K562 (cell line): ENCODE measurements at regions not wholly inside any gene's neighbourhood (a gene's known extent, or its start where the extent isn't known, plus 50 kb on each side); places are given as distances from the start of the nearest gene placed in this dataset.

Experiments used
- ATAC-seq: fragments of 200-7000 bp; cut with Tn5 transposase; 3 replicates; pipeline ENCODE4 v1.9.1; 2020; ENCODE audit warnings: moderate library complexity
- BruUV-seq: library from RNA; stranded (reverse); fragments of 400-500 nt; replicated peaks from 2 replicates; lab custom pipeline; 2021; lab: Mats Ljungman, UMichigan
- CTCF ChIA-PET: fragments of 300-600 bp; formaldehyde crosslinking; extraction: SDS; loops from one replicate; lab custom pipeline; 2021; ENCODE audit warnings: low intra/inter-chr PET ratio; lab: Yijun Ruan, JAX
- POLR2A ChIA-PET: fragments of 300-600, 350-650 bp; sonication (Branson Sonifier 250); formaldehyde crosslinking; extraction: SDS; loops from one replicate; lab custom pipeline; 2021; ENCODE audit warnings: antibody characterized with exemption, inconsistent platforms; lab: Yijun Ruan, JAX
- DNase-seq, 4 experiments: peaks; one replicate each; pipeline versions ENCODE4 v3.0.0 to v3.0.0-alpha.2; 2011 to 2018; ENCODE audit warnings: low spot score in 3 of 4, mixed read lengths in 3 of 4; ENCODE audit errors: extremely low read depth in 1 of 4
- FAIRE-seq: peaks from 2 replicates; lab custom pipeline; 2011; peaks lifted over from hg19 to GRCh38; lab: Jason Lieb, UNC
- H2AFZ ChIP-seq: 2 replicates; pipeline ENCODE4 v1.6.0; 2011; ENCODE audit warnings: low read depth, low read length, control low read depth, inconsistent platforms
- H3K27ac ChIP-seq: fragments of 200-600 bp; 3 replicates; pipeline ENCODE4 v1.8.0; 2011; ENCODE audit warnings: low read depth, mild to moderate bottlenecking, control low read depth, inconsistent platforms, low read length, moderate library complexity, mixed read lengths; ENCODE audit errors: extremely low read depth
- H3K27me3 ChIP-seq, 2 experiments: fragments of 300-600 bp in 1 of 2; 2 replicates in 1 of 2; 3 replicates in 1 of 2; pipeline versions ENCODE4 v1.6.0 to v1.8.0; 2011; ENCODE audit warnings: inconsistent platforms in 2 of 2, low read length in 2 of 2, mild to moderate bottlenecking in 1 of 2, mixed read lengths in 1 of 2, moderate library complexity in 1 of 2; ENCODE audit not compliant: control insufficient read depth in 2 of 2, insufficient read depth in 2 of 2
- H3K36me3 ChIP-seq: fragments of 300-600 bp; 3 replicates; pipeline ENCODE4 v1.8.0; 2011; ENCODE audit warnings: mild to moderate bottlenecking, low read length, inconsistent platforms; ENCODE audit not compliant: control insufficient read depth, insufficient read depth
- H3K4me1 ChIP-seq, 2 experiments: fragments of 200-600 bp in 1 of 2; replicated peaks in 1 of 2; 2 replicates in 1 of 2; 3 replicates in 1 of 2; pipeline versions ENCODE4 v1.5.1 to v1.8.0; 2011; ENCODE audit warnings: inconsistent platforms in 2 of 2, low read length in 2 of 2, mild to moderate bottlenecking in 1 of 2, mixed read lengths in 1 of 2, moderate library complexity in 1 of 2; ENCODE audit not compliant: control insufficient read depth in 2 of 2, insufficient read depth in 2 of 2
- H3K4me2 ChIP-seq: 2 replicates; pipeline ENCODE4 v1.6.1; 2011; ENCODE audit warnings: low read length, control low read depth, inconsistent platforms, mixed read lengths; ENCODE audit not compliant: insufficient read depth
- H3K4me3 ChIP-seq: fragments of 200-600 bp; sonication (generic), shearing (Covaris generic); 2 replicates; pipeline ENCODE4 v1.5.1; 2016; ENCODE audit warnings: control low read depth, inconsistent platforms
- H3K79me2 ChIP-seq: fragments of 200-600 bp; 3 replicates; pipeline ENCODE4 v1.8.0; 2011; ENCODE audit warnings: low read length, inconsistent platforms; ENCODE audit not compliant: control insufficient read depth, insufficient read depth
- H3K9ac ChIP-seq, 2 experiments: 2 replicates each; pipeline versions ENCODE4 v1.6.0 to v1.6.1; 2011; ENCODE audit warnings: low read depth in 2 of 2, low read length in 2 of 2, control low read depth in 1 of 2, inconsistent platforms in 1 of 2, mild to moderate bottlenecking in 1 of 2, mixed read lengths in 1 of 2; ENCODE audit not compliant: insufficient read depth in 1 of 2
- H3K9me1 ChIP-seq: one replicate; pipeline ENCODE4 v1.6.0; 2011; ENCODE audit warnings: inconsistent platforms, mild to moderate bottlenecking, low read length, moderate library complexity; ENCODE audit not compliant: control insufficient read depth, insufficient read depth
- H3K9me3 ChIP-seq: replicated peaks from 2 replicates; pipeline ENCODE4 v1.5.1; 2011; ENCODE audit warnings: low read depth, low read length, inconsistent platforms; ENCODE audit not compliant: control insufficient read depth, insufficient read depth
- H4K20me1 ChIP-seq: replicated peaks from 2 replicates; pipeline ENCODE4 v1.6.1; 2011; ENCODE audit warnings: low read length, inconsistent platforms, mixed read lengths; ENCODE audit not compliant: control insufficient read depth, insufficient read depth
- EGR1 ChIP-seq: fragments of 450-650 bp; conservative IDR thresholded peaks from 2 replicates; pipeline ENCODE4 v1.6.1; 2017; ENCODE audit warnings: mild to moderate bottlenecking
- HMBOX1 ChIP-seq: sonication (generic); IDR thresholded peaks from 2 replicates; pipeline ENCODE4 v1.6.1; 2016
- HNRNPK ChIP-seq: fragments of 200-400 bp; formaldehyde crosslinking; IDR thresholded peaks from one replicate; pipeline ENCODE4 v1.6.1; 2018; ENCODE audit warnings: mild to moderate bottlenecking, low read depth, low read length; ENCODE audit not compliant: poor library complexity, severe bottlenecking
- KLF13 ChIP-seq: fragments of 450-650 bp; IDR thresholded peaks from 2 replicates; pipeline ENCODE4 v1.6.1; 2016; ENCODE audit warnings: missing genetic modification characterization, low read depth, mild to moderate bottlenecking, missing compliant biosample characterization, moderate library complexity, borderline replicate concordance
- RAD21 ChIP-seq, 2 experiments: fragments of 250-450 bp in 1 of 2; fragments of 450-650 bp in 1 of 2; sonication (Bioruptor Pico) in 1 of 2; formaldehyde crosslinking in 1 of 2; IDR thresholded peaks in 1 of 2; conservative IDR thresholded peaks in 1 of 2; 2 replicates each; pipeline versions ENCODE4 v1.4.0 to v1.8.0; 2020 to 2022; ENCODE audit warnings: mild to moderate bottlenecking in 2 of 2, moderate library complexity in 1 of 2
- ZNF583 ChIP-seq: fragments of 250-450 bp; sonication (Bioruptor Pico); IDR thresholded peaks from 2 replicates; pipeline ENCODE4 v1.4.0; 2020
- WGBS: fragments of 100-300 bp; shearing (Covaris generic); methylation state at CpG from one replicate; pipeline ENCODE4 v1.1.6; 2016; ENCODE audit warnings: low coverage, mixed read lengths; ENCODE audit not compliant: insufficient coverage; ENCODE audit errors: missing lambda C conversion rate; 5-methylcytosine and 5-hydroxymethylcytosine counted together
- in situ Hi-C: fragments of 300-500 bp; cut with MboI; formaldehyde crosslinking; loops from 4 replicates; pipeline ENCODE4 v1.15.0; 2018; ENCODE audit warnings: inconsistent platforms, mixed read lengths
- intact Hi-C: fragments of 100-400 bp; cut with micrococcal nuclease; formaldehyde crosslinking; loops from 2 replicates; pipeline ENCODE4 v1.14.2; 2022
- TF ChIP-seq, protein P1 (sequence below): fragments of 450-650 bp; IDR thresholded peaks from 2 replicates; pipeline ENCODE4 v1.6.1; 2018; ENCODE audit not compliant: partially characterized antibody
- TF ChIP-seq, protein P2 (sequence below): fragments of 250-450 bp; sonication (Bioruptor Pico); IDR thresholded peaks from 2 replicates; pipeline ENCODE4 v1.4.0; 2020; ENCODE audit warnings: mild to moderate bottlenecking, moderate library complexity
- TF ChIP-seq, protein P3 (sequence below): fragments of 450-650 bp; formaldehyde crosslinking; IDR thresholded peaks from 2 replicates; pipeline ENCODE4 v1.4.0; 2020; ENCODE audit warnings: mild to moderate bottlenecking, moderate library complexity

DNA sequence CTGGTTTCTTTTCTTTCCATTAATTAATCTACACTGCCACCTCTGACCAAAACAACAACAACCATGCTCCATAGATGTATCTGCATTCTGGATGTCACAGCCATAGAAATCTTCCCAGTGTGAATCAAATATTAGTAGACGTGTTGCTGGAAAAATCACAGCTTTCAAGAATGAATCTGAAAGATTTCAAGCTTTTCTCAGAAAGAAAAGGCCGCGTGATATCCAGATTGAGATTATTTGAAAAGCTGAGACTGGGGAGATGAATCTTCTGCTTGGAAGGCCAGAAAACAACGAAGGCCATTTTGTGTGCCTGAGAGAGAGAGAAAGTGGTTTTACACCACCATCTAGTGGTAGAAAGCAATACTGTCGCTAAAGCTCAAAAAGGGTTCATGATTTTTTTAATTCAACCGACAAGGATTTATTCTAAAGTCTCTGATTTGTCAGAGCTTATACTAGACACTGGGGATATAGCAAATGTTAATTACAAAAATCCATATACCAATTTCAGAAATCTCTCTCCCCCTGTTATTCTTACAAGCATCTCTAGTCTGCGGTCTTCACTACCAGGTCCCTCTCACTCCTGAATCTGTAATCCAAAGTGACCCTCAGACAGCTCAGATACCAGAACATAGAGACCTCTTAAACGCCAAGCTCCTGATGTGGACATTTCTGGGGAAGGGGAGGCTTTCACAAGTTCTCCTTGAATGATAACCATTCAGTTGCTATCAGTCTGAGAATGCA is 87.5 kb upstream of the SGIP1 start:
- intact Hi-C loops, result loop anchor here (1.0 to 10.0 kb wide), 3 partner anchors 193 to 722 kb away; no protein-coding TSS in a partner anchor
- no TSS peak for BruUV-seq
- CTCF ChIA-PET, result interaction anchor here (1.7 to 3.0 kb wide), 3 partner anchors 193 to 488 kb away, joined by 7 to 19 read pairs (median 11); no protein-coding TSS in a partner anchor
- Histone ChIP-seq H3K9me1 (no peaks in the 10 kb centered on the region), H3K4me1 (no peaks in the 10 kb centered on the region), H3K4me3 (no peak overlapping the region), H3K27me3 (no peaks in the 10 kb centered on the region), H3K27ac (no peak overlapping the region), H3K4me2 (no peak overlapping the region), H3K9me3 (no peaks in the 10 kb centered on the region), H3K79me2 (no peaks in the 10 kb centered on the region), H3K9ac (no peak overlapping the region), H2AFZ (no peak overlapping the region), H4K20me1 (no peaks in the 10 kb centered on the region), H3K36me3 (no peaks in the 10 kb centered on the region)
- in situ Hi-C loops, result loop anchor here (10.0 kb wide), 1 partner anchor 202 kb away; no protein-coding TSS in a partner anchor
- 0% methylated on average over 8 of the region's 8 CpGs for WGBS
- POLR2A ChIA-PET, result interaction anchor here (0.6 kb wide), 2 partner anchors 1390 to 1538 kb away, joined by 3 read pairs; no protein-coding TSS in a partner anchor
- peak; percentile 79 for ATAC-seq
- peak; percentile 91 for FAIRE-seq
- DNase-seq, result peak; percentile 41 to 57 (median 50)
- TF ChIP-seq, protein P1, sequence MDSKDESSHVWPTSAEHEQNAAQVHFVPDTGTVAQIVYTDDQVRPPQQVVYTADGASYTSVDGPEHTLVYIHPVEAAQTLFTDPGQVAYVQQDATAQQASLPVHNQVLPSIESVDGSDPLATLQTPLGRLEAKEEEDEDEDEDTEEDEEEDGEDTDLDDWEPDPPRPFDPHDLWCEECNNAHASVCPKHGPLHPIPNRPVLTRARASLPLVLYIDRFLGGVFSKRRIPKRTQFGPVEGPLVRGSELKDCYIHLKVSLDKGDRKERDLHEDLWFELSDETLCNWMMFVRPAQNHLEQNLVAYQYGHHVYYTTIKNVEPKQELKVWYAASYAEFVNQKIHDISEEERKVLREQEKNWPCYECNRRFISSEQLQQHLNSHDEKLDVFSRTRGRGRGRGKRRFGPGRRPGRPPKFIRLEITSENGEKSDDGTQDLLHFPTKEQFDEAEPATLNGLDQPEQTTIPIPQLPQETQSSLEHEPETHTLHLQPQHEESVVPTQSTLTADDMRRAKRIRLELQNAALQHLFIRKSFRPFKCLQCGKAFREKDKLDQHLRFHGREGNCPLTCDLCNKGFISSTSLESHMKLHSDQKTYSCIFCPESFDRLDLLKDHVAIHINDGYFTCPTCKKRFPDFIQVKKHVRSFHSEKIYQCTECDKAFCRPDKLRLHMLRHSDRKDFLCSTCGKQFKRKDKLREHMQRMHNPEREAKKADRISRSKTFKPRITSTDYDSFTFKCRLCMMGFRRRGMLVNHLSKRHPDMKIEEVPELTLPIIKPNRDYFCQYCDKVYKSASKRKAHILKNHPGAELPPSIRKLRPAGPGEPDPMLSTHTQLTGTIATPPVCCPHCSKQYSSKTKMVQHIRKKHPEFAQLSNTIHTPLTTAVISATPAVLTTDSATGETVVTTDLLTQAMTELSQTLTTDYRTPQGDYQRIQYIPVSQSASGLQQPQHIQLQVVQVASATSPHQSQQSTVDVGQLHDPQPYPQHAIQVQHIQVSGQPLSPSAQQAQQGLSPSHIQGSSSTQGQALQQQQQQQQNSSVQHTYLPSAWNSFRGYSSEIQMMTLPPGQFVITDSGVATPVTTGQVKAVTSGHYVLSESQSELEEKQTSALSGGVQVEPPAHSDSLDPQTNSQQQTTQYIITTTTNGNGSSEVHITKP, result no peak
- TF ChIP-seq HNRNPK (no peak), EGR1 (no peak), HMBOX1 (no peak), RAD21 (CRISPR knock-in tag; conservative IDR thresholded peaks at IDR 0.05 in 1 of 2, IDR thresholded peaks at IDR 0.05 in 1 of 2) (peak; percentile 83 to 91), ZNF583 (CRISPR knock-in tag) (no peak), KLF13 (no peak)
- TF ChIP-seq, protein P2, sequence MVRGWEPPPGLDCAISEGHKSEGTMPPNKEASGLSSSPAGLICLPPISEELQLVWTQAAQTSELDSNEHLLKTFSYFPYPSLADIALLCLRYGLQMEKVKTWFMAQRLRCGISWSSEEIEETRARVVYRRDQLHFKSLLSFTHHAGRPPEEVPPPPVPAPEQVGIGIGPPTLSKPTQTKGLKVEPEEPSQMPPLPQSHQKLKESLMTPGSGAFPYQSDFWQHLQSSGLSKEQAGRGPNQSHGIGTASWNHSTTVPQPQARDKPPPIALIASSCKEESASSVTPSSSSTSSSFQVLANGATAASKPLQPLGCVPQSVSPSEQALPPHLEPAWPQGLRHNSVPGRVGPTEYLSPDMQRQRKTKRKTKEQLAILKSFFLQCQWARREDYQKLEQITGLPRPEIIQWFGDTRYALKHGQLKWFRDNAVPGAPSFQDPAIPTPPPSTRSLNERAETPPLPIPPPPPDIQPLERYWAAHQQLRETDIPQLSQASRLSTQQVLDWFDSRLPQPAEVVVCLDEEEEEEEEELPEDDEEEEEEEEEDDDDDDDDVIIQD, result no peak
- TF ChIP-seq, protein P3, sequence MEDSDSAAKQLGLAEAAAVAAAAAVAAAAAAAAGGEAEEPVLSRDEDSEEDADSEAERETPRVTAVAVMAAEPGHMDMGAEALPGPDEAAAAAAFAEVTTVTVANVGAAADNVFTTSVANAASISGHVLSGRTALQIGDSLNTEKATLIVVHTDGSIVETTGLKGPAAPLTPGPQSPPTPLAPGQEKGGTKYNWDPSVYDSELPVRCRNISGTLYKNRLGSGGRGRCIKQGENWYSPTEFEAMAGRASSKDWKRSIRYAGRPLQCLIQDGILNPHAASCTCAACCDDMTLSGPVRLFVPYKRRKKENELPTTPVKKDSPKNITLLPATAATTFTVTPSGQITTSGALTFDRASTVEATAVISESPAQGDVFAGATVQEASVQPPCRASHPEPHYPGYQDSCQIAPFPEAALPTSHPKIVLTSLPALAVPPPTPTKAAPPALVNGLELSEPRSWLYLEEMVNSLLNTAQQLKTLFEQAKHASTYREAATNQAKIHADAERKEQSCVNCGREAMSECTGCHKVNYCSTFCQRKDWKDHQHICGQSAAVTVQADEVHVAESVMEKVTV (CRISPR knock-in tag), result peak; percentile 90
